ENCODE measurements at regions not wholly inside any gene's neighbourhood (a gene's known extent, or its start where the extent isn't known, plus 50 kb on each side); places are given as distances from the start of the nearest gene placed in this dataset.
"Not testable (repeated sequence)": the region's sequence is repeated elsewhere in the genome, so short reads cannot be mapped to it uniquely, and the experiment has no call there.

- TF ChIP-seq EP300 (IDR thresholded peaks at IDR 0.05) (no peak), POLR2A (IDR thresholded peaks at IDR 0.05) (no peak), CTCF (IDR thresholded peaks at IDR 0.05) (no peak)
- Histone ChIP-seq H3K9me3 (no peaks in the 10 kb centered on the region), H3K36me3 (no peaks in the 10 kb centered on the region), H3K4me1 (ENCODE audit: insufficient read depth) (no peaks in the 10 kb centered on the region), H3K27ac (no peak overlapping the region), H3K27me3 (no peaks in the 10 kb centered on the region), H3K4me3 (no peak overlapping the region)
- 54 to 75% (median 58%) methylated on average over 2 of the region's 2 CpGs for WGBS, 3 donors
- no peak for DNase-seq
- intact Hi-C loops (cut with DNase I) = no loop called here
Measured at GRCh38 chr13:70518081-70518480, 409.8 kb upstream of the KLHL1 start.

GRCh38 chr13:70516226-70516625, 408.0 kb upstream of the KLHL1 start:
- no peaks in the 10 kb centered on the region for H3K4me1 ChIP-seq (ENCODE audit: insufficient read depth)
- H3K4me3 ChIP-seq = no peak overlapping the region
- TF ChIP-seq EP300 (IDR thresholded peaks at IDR 0.05) = no peak
- TF ChIP-seq CTCF (IDR thresholded peaks at IDR 0.05) = no peak
- TF ChIP-seq POLR2A (IDR thresholded peaks at IDR 0.05) = no peak
- no peaks in the 10 kb centered on the region for H3K9me3 ChIP-seq
- no peak overlapping the region for H3K27ac ChIP-seq
- DNase-seq = no peak
- intact Hi-C loops (cut with DNase I) = no loop called here
- no peaks in the 10 kb centered on the region for H3K36me3 ChIP-seq
- WGBS, 3 donors = 69 to 85% (median 80%) methylated on average over 2 of the region's 2 CpGs
- H3K27me3 ChIP-seq = no peaks in the 10 kb centered on the region

GRCh38 chr13:70511861-70512417, 403.7 kb upstream of the KLHL1 start:
- intact Hi-C loops (cut with DNase I); H3K27me3 ChIP-seq; H3K9me3 ChIP-seq; H3K4me3 ChIP-seq; H3K36me3 ChIP-seq; DNase-seq; H3K27ac ChIP-seq; H3K4me1 ChIP-seq (ENCODE audit: insufficient read depth): not testable (repeated sequence)
- WGBS, 3 donors = 96 to 98% (median 97%) methylated on average over 36 to 40 of the region's 40 CpGs

GRCh38 chr13:70505809-70506208, 397.6 kb upstream of the KLHL1 start:
- intact Hi-C loops (cut with DNase I) = no loop called here
- Histone ChIP-seq H3K4me1 (ENCODE audit: insufficient read depth) (no peaks in the 10 kb centered on the region), H3K36me3 (no peaks in the 10 kb centered on the region), H3K9me3 (no peaks in the 10 kb centered on the region), H3K4me3 (no peak overlapping the region), H3K27ac (no peak overlapping the region), H3K27me3 (no peaks in the 10 kb centered on the region)
- 80 to 84% (median 84%) methylated on average over 4 of the region's 4 CpGs for WGBS, 3 donors
- no peak for DNase-seq
- TF ChIP-seq EP300 (IDR thresholded peaks at IDR 0.05) = no peak
- TF ChIP-seq POLR2A (IDR thresholded peaks at IDR 0.05) = no peak
- no peak for TF ChIP-seq CTCF (IDR thresholded peaks at IDR 0.05)

- 62 to 69% (median 65%) methylated on average over 1 of the region's 1 CpG for WGBS, 3 donors
- H3K27me3 ChIP-seq = no peaks in the 10 kb centered on the region
- no peaks in the 10 kb centered on the region for H3K4me1 ChIP-seq (ENCODE audit: insufficient read depth)
- no peak overlapping the region for H3K27ac ChIP-seq
- intact Hi-C loops (cut with DNase I) = no loop called here
- H3K36me3 ChIP-seq = no peaks in the 10 kb centered on the region
- TF ChIP-seq EP300 (IDR thresholded peaks at IDR 0.05) (no peak), CTCF (IDR thresholded peaks at IDR 0.05) (no peak), POLR2A (IDR thresholded peaks at IDR 0.05) (no peak)
- H3K4me3 ChIP-seq = no peak overlapping the region
- no peak for DNase-seq
- H3K9me3 ChIP-seq = no peaks in the 10 kb centered on the region
Measured at GRCh38 chr13:70502944-70503343, 394.7 kb upstream of the KLHL1 start.

All from ovary (tissue), 7 donors.